HG03064 (cell line): ENCODE measurements at regions not wholly inside any gene's neighbourhood (a gene's known extent, or its start where the extent isn't known, plus 50 kb on each side); places are given as distances from the start of the nearest gene placed in this dataset.
A peak's percentile ranks its signal among the peaks of the same experiment; 100 is the strongest.

Experiments
- ATAC-seq: cut with Tn5 transposase; IDR thresholded peaks from one replicate; pipeline ENCODE4 v1.9.1; 2021; ENCODE audit warnings: low read depth; ENCODE audit not compliant: unreplicated experiment

DNA sequence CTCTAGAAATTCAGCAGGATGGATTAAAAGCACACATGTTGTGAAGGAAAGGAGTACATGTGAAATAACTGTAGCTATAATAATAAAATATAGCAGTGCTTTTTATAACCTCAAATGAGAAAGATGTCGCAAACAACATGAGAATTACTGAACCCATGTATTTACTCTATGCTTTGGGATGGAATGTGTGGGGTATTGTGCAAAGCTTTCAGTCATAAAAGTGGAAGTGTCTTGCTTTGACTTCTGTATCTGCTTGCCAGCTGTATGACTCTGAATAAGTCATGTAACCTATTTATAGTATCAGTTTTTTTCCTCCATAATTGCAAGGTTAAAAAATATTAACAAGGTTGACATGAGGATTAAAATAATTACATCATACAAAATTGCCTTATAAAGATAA, 519.3 kb upstream of the CADM2 start:
- ATAC-seq: no peak

DNA sequence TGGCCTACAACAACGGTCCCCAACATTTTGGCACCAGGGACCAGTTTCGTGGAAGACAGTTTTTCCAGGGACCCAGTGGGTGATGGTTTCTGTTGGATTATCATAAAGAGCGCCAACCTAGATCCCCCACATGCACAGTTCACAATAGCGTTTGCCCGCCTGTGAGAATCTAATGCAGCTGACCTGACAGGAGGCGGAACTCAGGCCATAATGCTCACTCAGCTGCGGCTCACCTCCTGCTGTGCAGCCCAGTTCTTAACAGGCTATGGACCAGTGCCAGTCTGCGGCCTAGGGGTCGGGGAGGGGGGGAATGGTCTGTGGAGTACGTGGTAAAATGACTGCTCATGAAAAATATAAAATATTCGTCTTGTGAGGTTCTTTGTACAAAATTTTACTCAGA, 518.5 kb upstream of the CADM2 start:
- no peak for ATAC-seq

DNA sequence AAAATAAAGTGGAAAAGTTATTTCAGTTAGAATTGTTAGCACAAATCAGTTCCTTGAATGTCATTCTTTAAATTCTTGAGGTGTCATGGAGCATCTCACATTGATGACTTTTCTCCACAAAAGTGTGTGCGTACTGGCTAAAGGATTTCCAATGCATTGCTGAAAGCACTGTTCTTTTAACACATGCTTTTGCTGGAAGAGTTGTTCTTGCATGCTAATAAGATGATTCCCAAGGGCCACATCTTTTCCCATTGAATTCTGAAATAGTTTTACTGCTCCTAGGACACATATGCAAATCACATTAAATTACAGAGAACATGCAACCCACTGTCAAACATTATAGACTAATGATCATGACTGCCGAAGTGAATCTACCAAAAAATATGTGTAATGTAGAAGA, 516.3 kb upstream of the CADM2 start:
- ATAC-seq: no peak

DNA sequence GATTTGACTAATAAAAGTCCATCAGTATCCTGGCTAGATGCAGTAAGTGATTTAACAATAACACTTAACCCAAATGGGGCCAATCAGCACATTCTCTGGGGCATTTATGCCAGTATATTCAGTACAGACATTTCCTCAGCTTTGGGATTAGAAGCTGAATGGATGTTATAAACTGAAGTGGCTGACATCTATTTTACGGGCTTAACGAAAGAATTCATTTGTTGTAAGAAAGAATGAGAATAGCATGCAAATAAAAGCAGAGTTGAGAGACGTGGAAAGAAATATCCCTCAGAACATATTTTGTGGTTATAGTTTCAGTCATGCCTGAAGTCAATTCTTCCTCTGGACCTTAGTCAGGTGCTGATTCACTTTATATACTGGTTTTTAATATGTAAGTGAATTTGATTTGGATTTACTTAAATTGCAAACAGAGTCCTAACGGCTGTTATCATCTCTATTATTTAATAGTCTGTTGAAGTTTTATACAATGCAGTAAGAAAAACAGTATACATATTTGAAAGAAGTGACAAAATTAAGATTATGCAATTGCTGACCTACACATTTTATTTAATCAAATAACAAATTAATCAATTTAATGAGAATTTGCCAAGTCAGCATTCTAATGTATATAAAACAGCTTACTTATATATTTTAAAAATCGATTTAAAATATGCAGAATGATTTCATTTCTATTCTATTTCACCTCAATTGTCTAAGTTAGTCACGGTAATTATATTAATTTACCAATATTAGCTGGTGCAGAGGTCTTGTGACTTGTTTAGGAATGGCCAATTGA, 513.9 kb upstream of the CADM2 start:
- ATAC-seq: no peak

DNA sequence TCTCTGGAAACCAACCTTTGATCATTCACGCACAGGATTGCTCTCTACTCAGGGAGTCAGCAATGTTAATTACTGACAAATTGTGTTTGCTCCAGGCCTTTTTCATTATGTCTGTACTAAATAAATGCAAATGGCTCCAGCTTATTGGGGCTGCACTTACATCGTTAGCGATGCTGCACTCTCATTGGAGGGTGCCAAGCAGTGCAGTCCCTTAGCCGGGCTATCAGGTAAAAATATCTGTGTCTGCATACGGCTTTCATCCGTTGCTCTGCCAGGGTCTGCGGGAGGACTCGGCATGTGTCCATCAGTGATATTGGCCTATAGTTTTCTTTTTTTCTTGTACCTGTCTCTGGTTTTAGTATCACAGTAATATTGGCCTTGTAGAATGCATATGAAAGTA, 471.5 kb upstream of the CADM2 start:
- no peak for ATAC-seq

DNA sequence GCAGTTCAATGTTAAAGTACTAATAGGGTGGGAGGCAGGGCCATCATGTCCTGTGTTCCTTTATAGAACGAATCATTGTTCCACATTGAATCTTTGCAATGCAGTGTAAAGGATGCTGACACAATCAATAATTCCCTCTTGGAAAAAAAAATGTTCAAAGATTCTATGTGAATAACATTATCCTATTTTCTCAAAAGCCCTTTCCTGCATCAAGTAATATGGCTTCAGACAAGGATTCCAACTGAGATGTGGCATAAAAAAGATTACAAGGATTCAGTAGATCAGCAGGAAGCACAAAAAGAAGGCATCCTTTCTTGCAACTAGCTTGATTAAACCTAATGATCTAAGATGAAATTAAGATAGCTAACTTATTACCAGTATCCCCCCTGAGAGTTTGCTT, 454.0 kb upstream of the CADM2 start:
- no peak for ATAC-seq

- ATAC-seq: no peak
These were observed 448.8 kb upstream of the CADM2 start for GRCh38 chr3:84510007-84510406.

DNA sequence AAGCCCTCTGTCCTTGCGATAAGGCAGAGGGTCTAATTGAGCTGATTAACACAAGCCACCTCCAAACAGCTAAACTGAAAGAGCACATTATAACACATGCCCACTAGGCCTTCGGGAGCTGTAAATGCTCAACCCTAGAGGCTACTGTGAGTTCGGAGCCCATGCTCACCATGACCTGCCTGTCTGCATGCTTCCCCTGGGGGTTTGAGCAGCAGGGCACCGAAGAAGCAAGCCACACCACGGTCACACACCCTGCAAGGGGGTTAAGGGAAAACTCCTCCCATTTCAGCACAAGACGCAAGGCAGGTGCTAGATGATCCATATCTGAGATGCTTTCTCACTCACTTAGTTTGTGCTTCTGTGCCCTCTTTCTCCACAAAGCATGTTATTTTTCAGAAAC, 435.9 kb upstream of the CADM2 start:
- ATAC-seq: no peak

GRCh38 chr3:84536916-84537315, 421.9 kb upstream of the CADM2 start:
- no peak for ATAC-seq

- ATAC-seq: no peak
These were observed 420.2 kb upstream of the CADM2 start for GRCh38 chr3:84538597-84538996.

DNA sequence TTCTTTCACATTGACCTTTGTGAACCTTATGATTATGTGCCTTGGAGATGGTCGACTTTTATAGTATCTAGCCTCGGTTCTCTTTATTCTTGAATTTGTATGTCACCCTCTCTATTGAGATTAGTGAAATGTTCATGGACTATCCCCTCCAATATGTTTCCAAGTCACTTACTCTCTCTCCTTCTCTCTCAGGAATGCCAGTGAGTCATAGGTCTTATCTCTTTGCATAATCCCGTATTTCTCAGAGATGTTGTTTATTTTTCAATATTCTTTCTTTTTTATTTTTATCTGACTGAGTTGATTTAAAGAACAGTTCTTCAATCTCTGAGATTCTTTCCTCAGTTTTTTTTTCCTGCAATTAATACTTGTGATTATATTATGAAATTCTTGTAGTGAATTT, 411.6 kb upstream of the CADM2 start:
- no peak for ATAC-seq

- ATAC-seq: peak; percentile 97
These were observed 410.5 kb upstream of the CADM2 start for GRCh38 chr3:84547971-84548970.

DNA sequence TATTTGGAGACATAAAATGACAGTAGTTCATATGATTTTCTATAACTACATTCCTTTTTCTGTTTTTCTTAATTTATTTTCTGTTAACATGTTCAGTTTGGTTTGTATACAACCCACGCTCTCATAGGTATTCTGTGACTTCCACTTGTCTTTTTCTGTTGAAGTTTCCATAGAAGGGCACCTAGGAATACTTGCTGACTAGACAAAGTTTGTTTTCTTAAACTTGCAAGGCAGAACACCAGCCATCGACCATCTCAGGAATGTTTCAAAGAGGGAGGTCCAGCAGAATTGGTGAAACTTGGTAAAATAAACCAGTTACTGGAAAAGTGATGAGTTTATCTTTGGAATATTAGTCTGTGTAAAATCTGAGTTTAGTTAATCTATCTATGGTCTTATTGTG, 403.2 kb upstream of the CADM2 start:
- no peak for ATAC-seq

GRCh38 chr3:84566256-84566655, 392.5 kb upstream of the CADM2 start:
- no peak for ATAC-seq

DNA sequence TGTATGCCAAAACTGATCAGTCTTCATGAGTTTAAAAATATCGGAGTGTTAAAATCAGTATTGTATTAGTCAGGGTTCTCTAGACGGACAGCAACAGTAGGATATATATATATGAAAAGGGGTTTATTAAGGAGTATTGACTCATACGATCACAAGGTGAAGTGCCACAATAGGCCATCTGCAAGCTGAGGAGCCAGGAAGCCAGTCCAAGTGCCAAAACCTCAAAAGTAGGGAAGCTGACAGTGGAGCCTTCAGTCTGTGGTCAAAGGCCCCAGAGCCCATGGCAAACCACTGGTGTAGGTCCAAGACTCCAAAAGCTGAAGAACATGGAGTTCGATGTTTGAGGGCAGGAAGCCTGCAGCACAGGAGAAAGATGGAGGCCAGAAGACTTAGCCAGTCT, 391.0 kb upstream of the CADM2 start:
- ATAC-seq: no peak

DNA sequence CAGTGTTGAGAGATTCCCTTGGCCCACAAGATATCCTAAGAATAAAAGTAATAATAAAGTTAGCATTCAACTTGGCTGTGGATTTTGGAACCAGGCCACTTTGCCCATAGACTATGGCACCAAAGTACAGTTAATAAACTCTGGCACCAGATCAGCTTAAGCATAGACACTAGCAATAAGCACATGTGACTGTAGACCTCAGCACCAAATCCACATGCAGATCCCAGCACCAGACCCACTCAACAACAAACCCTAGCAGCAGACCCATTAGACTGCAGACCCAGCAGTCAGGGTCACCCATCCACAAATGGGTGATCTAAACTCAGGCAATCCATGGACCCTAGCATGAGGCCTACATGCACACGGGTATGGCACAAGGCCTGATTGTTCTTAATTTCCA, 384.8 kb upstream of the CADM2 start:
- no peak for ATAC-seq

DNA sequence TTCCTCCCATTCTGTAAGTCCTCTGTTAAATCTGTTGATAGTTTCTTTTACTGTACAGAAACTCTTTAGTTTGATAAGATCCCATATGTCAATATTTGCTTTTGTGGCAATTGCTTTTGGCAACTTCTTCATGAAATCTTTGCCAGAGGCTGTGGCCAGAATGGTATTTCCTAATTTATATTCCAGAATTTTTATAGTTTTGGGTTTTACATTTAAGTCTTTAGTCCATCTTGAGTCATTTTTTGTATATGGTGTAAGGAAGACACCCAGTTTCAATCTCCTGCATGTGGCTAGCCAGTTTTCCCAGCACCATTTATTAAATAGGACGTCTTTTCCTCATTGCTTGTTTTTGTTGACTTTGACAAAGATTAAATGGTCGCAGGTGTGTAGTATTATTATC, 372.4 kb upstream of the CADM2 start:
- no peak for ATAC-seq

DNA sequence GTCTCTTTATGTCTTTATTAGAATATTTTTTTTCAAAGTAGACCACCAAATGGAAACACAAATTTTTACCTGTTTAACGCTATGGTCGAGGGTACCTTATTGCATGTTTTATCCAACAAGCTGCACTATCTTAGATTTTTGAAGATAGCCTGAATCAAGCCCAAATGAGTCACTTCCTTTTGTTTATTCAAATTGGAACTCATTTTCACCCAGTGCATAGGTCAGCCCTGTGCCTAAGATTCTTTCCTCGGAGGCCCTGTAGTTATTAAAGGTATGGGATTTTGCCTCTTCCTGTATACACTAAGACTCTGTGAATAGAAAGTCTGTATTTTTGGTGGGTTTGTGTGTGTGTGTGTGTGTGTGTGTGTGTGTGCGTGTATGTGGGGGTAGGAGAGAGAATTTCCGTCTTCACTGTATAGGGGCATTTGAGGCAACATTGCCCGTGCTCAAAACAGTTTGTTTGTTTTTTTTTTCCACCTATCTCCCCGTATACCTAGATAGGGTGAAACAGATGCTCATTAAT, 358.0 kb upstream of the CADM2 start:
- no peak for ATAC-seq

DNA sequence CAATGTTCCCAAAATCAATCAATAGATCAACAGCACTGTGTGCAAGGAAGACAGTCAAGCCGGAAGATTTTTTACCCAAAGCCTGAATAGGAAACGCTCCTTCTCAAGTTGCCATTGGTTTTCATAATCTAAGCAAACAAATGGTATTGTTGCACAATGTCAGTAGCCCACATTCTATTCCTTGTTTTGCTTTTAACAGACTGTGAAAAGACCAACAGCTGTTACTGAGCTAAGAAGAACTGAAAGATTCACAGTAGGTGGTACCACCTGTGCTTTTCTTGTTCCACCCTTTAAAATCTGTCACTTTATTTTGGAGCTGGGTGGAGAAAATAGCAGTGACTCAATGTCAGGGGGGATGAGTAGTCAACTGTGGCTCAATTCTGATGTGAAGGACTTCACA, 357.5 kb upstream of the CADM2 start:
- no peak for ATAC-seq

- ATAC-seq: no peak
These were observed 337.0 kb upstream of the CADM2 start for GRCh38 chr3:84621823-84622222.

GRCh38 chr3:84634668-84635067, 324.1 kb upstream of the CADM2 start:
- no peak for ATAC-seq
